Neural progenitor cell (in vitro differentiated cells): ENCODE measurements at regions not wholly inside any gene's neighbourhood (a gene's known extent, or its start where the extent isn't known, plus 50 kb on each side); places are given as distances from the start of the nearest gene placed in this dataset.

Experiments used
- DNase-seq: peaks from one replicate; pipeline ENCODE4 v3.0.0-alpha.2; 2016; ENCODE audit warnings: low spot score
- H2AFZ ChIP-seq: fragments of 200-600 bp; sonication (generic); replicated peaks from 2 replicates; pipeline ENCODE4 v1.6.1; 2016; ENCODE audit warnings: antibody characterized with exemption
- H3F3A ChIP-seq: fragments of 200-600 bp; sonication (generic); 2 replicates; pipeline ENCODE4 v1.6.1; 2016; ENCODE audit warnings: antibody characterized with exemption, low read depth
- H3K27ac ChIP-seq: fragments of 200-600 bp; sonication (generic); 2 replicates; pipeline ENCODE4 v1.5.1; 2016; ENCODE audit warnings: mild to moderate bottlenecking
- H3K27me3 ChIP-seq: fragments of 200-600 bp; sonication (generic); 2 replicates; pipeline ENCODE4 v1.6.1; 2016; ENCODE audit warnings: mild to moderate bottlenecking, moderate library complexity
- H3K36me3 ChIP-seq: fragments of 200-600 bp; sonication (generic); 2 replicates; pipeline ENCODE4 v1.5.1; 2016
- H3K4me1 ChIP-seq: fragments of 200-600 bp; sonication (generic); 2 replicates; pipeline ENCODE4 v1.6.1; 2016; ENCODE audit warnings: mixed run types
- H3K4me2 ChIP-seq: fragments of 200-600 bp; sonication (generic); 2 replicates; pipeline ENCODE4 v1.6.1; 2016
- H3K4me3 ChIP-seq: fragments of 200-600 bp; sonication (generic); 2 replicates; pipeline ENCODE4 v1.5.1; 2016
- H3K79me2 ChIP-seq: fragments of 200-600 bp; sonication (generic); 2 replicates; pipeline ENCODE4 v1.6.1; 2016; ENCODE audit warnings: low read depth
- H3K9ac ChIP-seq: fragments of 200-600 bp; sonication (generic); 2 replicates; pipeline ENCODE4 v1.6.1; 2016
- H3K9me3 ChIP-seq: fragments of 200-600 bp; sonication (generic); 2 replicates; pipeline ENCODE4 v1.5.1; 2016; ENCODE audit warnings: low read depth
- H4K20me1 ChIP-seq: fragments of 200-600 bp; sonication (generic); 2 replicates; pipeline ENCODE4 v1.6.1; 2016; ENCODE audit warnings: low read depth
- H3K27ac Mint-ChIP-seq: 3 replicates; pipeline ENCODE4 v1.8.0; 2021; ENCODE audit warnings: mixed read lengths
- H3K27me3 Mint-ChIP-seq: 2 replicates; pipeline ENCODE4 v1.8.0; 2022; ENCODE audit warnings: low read depth, mild to moderate bottlenecking, inconsistent platforms, moderate library complexity, mixed read lengths; ENCODE audit not compliant: insufficient read depth
- H3K36me3 Mint-ChIP-seq: 3 replicates; pipeline ENCODE4 v1.8.0; 2021; ENCODE audit warnings: mixed read lengths
- H3K4me1 Mint-ChIP-seq: 3 replicates; pipeline ENCODE4 v1.8.0; 2021; ENCODE audit warnings: mixed read lengths
- H3K4me3 Mint-ChIP-seq: 3 replicates; pipeline ENCODE4 v1.8.0; 2021; ENCODE audit warnings: mild to moderate bottlenecking, moderate library complexity, mixed read lengths
- H3K9me3 Mint-ChIP-seq: 3 replicates; pipeline ENCODE4 v1.8.0; 2020; ENCODE audit warnings: mixed read lengths
- CTCF ChIP-seq: fragments of 200-600 bp; sonication (generic); IDR thresholded peaks from 2 replicates; pipeline ENCODE4 v1.5.1; 2017; ENCODE audit warnings: antibody characterized with exemption, mild to moderate bottlenecking
- EZH2 ChIP-seq: fragments of 200-600 bp; sonication (generic); IDR thresholded peaks from 2 replicates; pipeline ENCODE4 v1.6.1; 2017; ENCODE audit warnings: antibody characterized with exemption, mild to moderate bottlenecking, moderate library complexity
- EZH2phosphoT487 ChIP-seq: fragments of 200-600 bp; sonication (generic); IDR thresholded peaks from 2 replicates; pipeline ENCODE4 v1.6.1; 2017; ENCODE audit warnings: antibody characterized with exemption

GRCh38 chr4:111020961-111021360 lies 398.1 kb upstream of the PITX2 start:
- Histone ChIP-seq H3F3A (no peaks in the 10 kb centered on the region), H3K79me2 (no peaks in the 10 kb centered on the region), H4K20me1 (no peaks in the 10 kb centered on the region), H3K27me3 (no peaks in the 10 kb centered on the region), H2AFZ (no peak overlapping the region), H3K9me3 (no peaks in the 10 kb centered on the region), H3K4me1 (peaks cover 10% of the 10 kb centered on the region), H3K9ac (no peak overlapping the region), H3K4me2 (no peak overlapping the region), H3K36me3 (no peaks in the 10 kb centered on the region), H3K4me3 (no peak overlapping the region), H3K27ac (no peak overlapping the region)
- TF ChIP-seq CTCF: no peak
- TF ChIP-seq EZH2phosphoT487: no peak
- TF ChIP-seq EZH2: no peak
- Mint-ChIP-seq H3K27ac (no peak overlapping the region), H3K4me3 (no peak overlapping the region), H3K9me3 (no peaks in the 10 kb centered on the region), H3K36me3 (no peaks in the 10 kb centered on the region), H3K27me3 (no peaks in the 10 kb centered on the region), H3K4me1 (peaks cover 2% of the 10 kb centered on the region)
- DNase-seq: no peak

DNA sequence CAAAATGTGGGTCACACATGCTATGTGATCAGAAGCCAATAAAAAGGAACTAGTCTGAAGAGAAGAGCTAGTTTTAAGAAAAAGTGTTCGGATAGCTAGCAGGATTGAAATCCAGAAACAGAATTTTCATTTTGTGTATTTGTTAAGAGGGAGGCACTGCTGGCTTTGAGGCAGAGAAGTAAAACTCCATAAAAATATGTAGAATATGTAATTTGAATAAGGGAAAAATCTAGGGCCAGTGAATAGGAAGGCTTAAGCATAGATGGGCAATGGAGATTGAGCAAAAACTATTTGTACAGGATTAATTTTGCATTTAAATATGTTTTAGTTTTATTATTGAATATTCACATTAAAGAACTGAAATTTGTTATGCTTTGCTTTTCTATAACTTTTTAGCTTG lies 399.9 kb upstream of the PITX2 start:
- DNase-seq: no peak
- no peaks in the 10 kb centered on the region for H3K36me3 ChIP-seq
- Mint-ChIP-seq H3K27ac (no peak overlapping the region), H3K4me3 (no peak overlapping the region), H3K36me3 (no peaks in the 10 kb centered on the region), H3K4me1 (no peaks in the 10 kb centered on the region), H3K27me3 (peaks cover 3% of the 10 kb centered on the region), H3K9me3 (no peaks in the 10 kb centered on the region)
- no peaks in the 10 kb centered on the region for H3F3A ChIP-seq
- TF ChIP-seq EZH2 (no peak), EZH2phosphoT487 (no peak)
- H2AFZ ChIP-seq: no peak overlapping the region
- no peak overlapping the region for H3K4me2 ChIP-seq
- no peaks in the 10 kb centered on the region for H4K20me1 ChIP-seq
- H3K9ac ChIP-seq: no peak overlapping the region
- H3K79me2 ChIP-seq: no peaks in the 10 kb centered on the region
- H3K4me3 ChIP-seq: no peak overlapping the region
- no peaks in the 10 kb centered on the region for H3K27me3 ChIP-seq
- no peaks in the 10 kb centered on the region for H3K9me3 ChIP-seq
- H3K27ac ChIP-seq: no peak overlapping the region
- H3K4me1 ChIP-seq: no peaks in the 10 kb centered on the region

DNA sequence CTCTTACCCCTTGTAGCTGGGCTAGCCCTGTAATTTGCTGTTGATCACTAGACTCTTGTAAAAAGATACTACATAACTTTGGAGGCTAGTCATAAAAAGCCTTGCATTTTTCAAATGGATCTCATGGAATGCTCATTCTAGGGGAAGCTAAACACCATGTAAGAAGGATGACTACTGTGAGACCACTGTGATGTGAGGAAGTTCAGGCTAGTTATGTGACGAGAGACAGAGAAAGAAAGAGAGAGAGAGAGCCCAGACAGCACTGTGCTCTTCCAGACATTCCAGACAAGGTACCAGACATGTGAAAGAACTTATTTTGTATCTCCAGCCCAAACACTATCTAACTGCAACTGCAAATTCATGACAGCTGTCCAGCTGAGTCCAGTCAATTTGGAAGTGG lies 404.6 kb upstream of the PITX2 start:
- H3K27me3 ChIP-seq: no peaks in the 10 kb centered on the region
- DNase-seq: no peak
- no peak overlapping the region for H3K27ac Mint-ChIP-seq
- H3K36me3 Mint-ChIP-seq: no peaks in the 10 kb centered on the region
- no peak overlapping the region for H2AFZ ChIP-seq
- H3K36me3 ChIP-seq: no peaks in the 10 kb centered on the region
- no peak overlapping the region for H3K9ac ChIP-seq
- H3K4me3 ChIP-seq: no peak overlapping the region
- H3F3A ChIP-seq: no peaks in the 10 kb centered on the region
- no peak overlapping the region for H3K27ac ChIP-seq
- no peaks in the 10 kb centered on the region for H3K4me1 ChIP-seq
- peaks cover 3% of the 10 kb centered on the region for H3K27me3 Mint-ChIP-seq
- no peak overlapping the region for H3K4me2 ChIP-seq
- H3K4me1 Mint-ChIP-seq: peaks cover 9% of the 10 kb centered on the region
- H4K20me1 ChIP-seq: no peaks in the 10 kb centered on the region
- H3K4me3 Mint-ChIP-seq: no peak overlapping the region
- H3K79me2 ChIP-seq: no peaks in the 10 kb centered on the region
- no peaks in the 10 kb centered on the region for H3K9me3 ChIP-seq
- no peak for TF ChIP-seq EZH2
- TF ChIP-seq EZH2phosphoT487: no peak
- no peak for TF ChIP-seq CTCF
- no peaks in the 10 kb centered on the region for H3K9me3 Mint-ChIP-seq

DNA sequence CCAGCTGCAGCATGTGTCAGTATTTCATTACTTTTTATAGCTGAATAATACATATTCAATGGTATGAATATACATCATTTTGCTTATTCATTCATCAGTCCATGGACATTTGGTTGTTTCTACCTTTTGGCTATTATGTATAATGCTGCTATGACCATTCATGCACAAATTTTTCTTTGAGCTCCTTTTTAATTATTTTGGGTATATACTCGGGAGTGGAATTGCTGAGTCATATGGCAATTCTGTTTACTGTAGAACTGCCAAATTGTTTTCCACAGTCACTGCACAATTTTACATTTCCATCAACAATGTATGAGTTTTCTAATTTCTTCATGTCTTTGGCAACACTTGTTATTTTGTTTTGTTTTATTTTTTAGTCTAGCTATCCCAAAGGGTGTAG lies 405.9 kb upstream of the PITX2 start:
- TF ChIP-seq EZH2phosphoT487 (no peak), CTCF (no peak), EZH2 (no peak)
- Histone ChIP-seq H3K27me3 (no peaks in the 10 kb centered on the region), H3K36me3 (no peaks in the 10 kb centered on the region), H3K4me3 (no peak overlapping the region), H3K79me2 (no peaks in the 10 kb centered on the region), H3K9me3 (no peaks in the 10 kb centered on the region), H2AFZ (no peak overlapping the region), H4K20me1 (no peaks in the 10 kb centered on the region), H3F3A (no peaks in the 10 kb centered on the region), H3K4me1 (no peaks in the 10 kb centered on the region), H3K9ac (no peak overlapping the region), H3K27ac (no peak overlapping the region), H3K4me2 (no peak overlapping the region)
- no peak overlapping the region for H3K4me3 Mint-ChIP-seq
- no peaks in the 10 kb centered on the region for H3K9me3 Mint-ChIP-seq
- H3K27me3 Mint-ChIP-seq: peaks cover 3% of the 10 kb centered on the region
- no peaks in the 10 kb centered on the region for H3K36me3 Mint-ChIP-seq
- no peak overlapping the region for H3K27ac Mint-ChIP-seq
- DNase-seq: no peak
- peaks cover 9% of the 10 kb centered on the region for H3K4me1 Mint-ChIP-seq
